GM19025 (cell line): ENCODE measurements at regions not wholly inside any gene's neighbourhood (a gene's known extent, or its start where the extent isn't known, plus 50 kb on each side); places are given as distances from the start of the nearest gene placed in this dataset.
"Not testable (repeated sequence)": the region's sequence is repeated elsewhere in the genome, so short reads cannot be mapped to it uniquely, and the experiment has no call there.

Source experiments
- ATAC-seq: cut with Tn5 transposase; IDR thresholded peaks from one replicate; pipeline ENCODE4 v1.9.1; 2021; ENCODE audit warnings: mild to moderate bottlenecking, low read depth, moderate library complexity; ENCODE audit not compliant: unreplicated experiment

DNA sequence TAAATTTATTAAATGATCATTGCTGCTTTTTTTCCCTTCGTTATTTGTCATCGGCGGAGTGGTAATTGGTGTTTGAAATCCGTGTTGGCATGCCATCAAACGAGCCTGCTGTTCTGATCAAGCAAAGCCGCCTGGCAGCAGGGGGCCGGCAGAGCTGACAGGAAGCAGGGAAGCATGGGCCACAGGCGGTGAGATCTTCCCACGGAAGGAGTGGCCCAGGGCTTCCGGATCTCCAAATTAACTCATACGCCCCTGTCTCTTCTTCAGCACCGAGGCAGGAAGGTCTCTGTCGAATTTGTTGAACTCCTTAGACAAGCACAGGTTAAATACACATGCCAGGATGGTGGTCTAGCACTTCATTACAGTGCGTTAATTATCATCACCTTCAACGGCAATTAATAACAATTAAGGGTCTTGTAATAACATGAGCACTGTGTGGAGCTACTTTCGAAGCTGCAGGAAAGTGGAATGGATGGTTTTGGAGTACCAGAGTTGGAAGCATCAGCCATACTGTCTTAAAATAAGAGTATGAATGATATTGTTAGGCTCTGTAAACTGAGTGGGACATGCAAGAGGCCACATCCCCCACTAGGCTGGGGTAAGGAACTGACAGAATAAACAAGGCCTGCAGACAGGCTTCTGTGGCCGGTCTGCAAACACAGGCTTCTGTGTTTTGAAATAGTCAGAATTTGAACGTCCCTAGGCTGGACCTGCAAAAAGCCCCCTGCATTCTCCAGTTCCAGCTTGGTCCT, 199.4 kb upstream of the DAB1 start:
- no peak for ATAC-seq

DNA sequence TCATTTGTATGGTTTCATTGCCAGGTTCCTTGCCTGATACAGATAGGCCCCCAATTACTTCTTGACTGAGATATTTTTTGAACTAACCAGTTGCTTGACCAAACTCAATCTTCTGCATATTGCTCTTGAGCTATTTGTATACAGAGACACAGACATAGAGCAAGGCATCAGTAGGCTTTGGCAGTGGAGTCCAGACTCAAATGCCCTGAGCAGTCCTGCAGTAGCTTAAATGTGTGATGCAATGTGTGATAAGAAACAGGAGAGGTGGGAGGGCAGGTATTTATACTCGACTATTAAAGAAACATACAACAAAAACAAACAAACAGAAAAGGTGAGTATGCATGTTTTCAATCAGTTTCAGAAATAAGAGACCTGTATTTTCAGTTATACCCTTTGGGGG, 197.9 kb upstream of the DAB1 start:
- ATAC-seq: no peak

DNA sequence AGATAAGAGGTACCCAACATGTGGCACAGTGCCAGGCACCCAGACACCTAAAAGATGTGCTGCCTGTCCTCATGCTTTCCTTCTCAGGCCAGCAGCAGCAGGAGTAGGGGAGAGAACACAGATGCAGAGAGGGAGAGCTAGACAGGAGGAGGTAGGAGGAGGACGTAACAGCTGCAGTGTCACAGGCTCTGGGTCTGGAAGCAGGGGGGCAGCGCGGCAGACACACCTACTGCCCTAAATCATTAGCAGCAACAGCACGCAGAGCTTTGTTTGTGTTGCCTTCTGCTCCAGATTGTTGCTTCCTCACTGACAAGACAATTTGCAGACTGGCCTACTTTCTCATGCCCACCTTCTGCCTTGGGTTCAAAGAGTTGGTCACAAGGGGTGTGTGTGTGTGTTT, 196.7 kb upstream of the DAB1 start:
- ATAC-seq: no peak

DNA sequence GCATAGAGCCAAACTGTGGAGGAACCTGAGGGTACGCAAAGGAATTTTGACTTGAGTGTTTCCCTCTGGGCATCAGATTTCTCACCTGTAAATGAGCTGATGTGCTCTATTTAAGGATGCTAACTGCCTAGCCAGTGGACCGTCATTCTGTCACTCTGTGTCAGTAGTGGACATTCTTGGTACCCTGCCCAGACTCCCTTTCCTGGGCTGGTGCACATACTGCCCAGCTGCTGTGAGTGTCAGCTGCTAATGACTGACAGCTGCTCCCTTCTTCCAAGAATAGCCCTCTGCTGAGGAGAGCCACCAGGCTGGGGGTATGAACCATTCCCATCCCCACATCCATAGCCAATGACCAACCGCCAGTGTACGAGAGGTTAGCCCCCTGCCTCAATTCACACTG, 193.1 kb upstream of the DAB1 start:
- no peak for ATAC-seq

GRCh38 chr1:57615956-57616355, 192.1 kb upstream of the DAB1 start:
- no peak for ATAC-seq

GRCh38 chr1:57612833-57613232, 189.0 kb upstream of the DAB1 start:
- ATAC-seq: no peak

DNA sequence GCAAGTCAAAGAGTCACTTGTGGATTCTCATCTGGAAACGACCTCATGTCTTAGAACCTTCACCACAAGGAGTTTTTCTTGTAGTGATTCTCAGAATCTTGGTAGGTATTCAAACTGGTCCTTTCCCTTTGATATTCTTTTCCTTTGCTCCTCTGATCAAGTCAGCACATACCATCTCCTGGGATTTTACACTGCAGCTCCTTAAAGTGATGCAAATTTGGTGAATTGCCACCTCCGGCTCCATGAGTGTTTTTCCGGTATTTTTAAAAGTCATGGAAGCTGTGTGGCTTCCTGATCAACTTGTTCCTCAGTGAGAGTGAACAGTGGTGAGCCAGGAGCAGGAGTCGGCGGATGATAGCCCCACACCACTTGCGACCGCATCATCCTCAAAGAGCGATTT, 182.1 kb upstream of the DAB1 start:
- no peak for ATAC-seq

GRCh38 chr1:57603696-57604095, 179.8 kb upstream of the DAB1 start:
- ATAC-seq: no peak

DNA sequence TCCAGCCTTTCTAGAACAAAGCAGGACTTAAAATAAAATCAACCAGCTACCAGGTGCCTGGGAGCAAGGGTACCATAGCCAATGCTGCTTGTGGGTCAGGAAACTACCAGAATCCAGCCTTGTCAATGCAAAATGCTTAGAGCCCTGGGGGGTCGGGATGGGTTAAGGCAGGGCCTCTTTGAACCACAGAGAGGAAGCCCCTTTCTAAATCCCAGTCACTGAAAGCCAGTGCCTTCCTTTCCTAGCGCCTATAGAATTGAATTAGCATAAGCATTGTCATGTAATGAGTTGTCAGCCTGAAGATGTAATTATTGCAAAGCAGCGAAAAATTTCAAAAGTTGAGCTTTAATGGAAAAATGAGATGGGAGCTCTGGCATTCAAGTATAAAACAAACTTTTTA, 176.6 kb upstream of the DAB1 start:
- ATAC-seq: no peak

DNA sequence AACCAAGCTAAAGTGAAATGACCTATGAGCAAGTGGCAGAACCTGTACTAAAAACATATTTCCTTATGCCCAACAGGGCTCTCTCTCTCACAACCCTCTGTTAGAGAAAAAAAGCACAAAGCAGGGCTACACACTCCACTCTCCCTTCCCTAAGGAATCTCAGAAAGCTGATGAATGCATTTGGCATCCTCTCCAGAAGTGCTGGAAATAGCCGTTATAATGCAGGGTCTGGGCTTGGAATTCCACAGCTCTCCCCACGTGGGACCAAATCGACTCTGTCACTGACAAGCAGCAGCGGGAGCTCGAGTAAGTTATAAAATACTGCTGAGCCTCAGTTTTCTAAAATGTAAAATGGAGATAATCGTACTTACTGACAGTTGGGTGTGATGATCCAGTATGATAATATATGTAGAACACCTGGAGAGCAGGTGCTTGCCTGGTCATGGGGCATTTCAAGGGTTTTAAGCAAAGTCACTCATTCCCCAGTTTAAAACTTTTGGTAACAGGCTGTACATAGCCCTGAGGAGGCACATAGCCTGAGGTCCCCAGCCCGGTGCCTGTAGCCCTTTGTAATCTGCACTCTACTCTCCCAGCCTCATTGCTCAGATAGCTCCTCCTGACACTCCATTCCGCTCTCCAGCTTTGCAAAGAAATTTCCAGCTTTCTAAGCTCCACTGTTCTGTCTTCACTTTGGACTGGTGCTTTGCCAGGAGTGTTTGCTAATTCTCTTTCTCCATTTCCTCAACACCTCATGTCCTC, 175.6 kb upstream of the DAB1 start:
- no peak for ATAC-seq

DNA sequence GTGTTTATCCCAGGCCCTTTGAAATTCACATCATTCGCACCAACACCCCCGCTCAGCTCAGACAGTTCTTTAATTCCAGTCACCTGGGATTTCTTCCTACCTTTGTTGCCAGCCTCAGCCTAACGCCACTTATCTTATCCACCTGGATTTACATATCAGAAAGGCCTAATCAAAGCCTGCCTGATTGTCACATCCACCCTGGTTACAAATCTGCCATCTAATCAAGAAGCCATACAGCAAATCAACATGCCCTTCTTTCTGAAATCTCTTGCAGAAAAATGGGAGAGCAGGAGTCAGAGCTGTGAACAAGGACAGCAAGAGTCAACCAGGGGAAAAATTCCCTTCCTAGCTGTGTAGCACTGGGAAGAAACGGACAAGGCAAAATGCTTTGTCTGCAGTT, 173.2 kb upstream of the DAB1 start:
- ATAC-seq: no peak

DNA sequence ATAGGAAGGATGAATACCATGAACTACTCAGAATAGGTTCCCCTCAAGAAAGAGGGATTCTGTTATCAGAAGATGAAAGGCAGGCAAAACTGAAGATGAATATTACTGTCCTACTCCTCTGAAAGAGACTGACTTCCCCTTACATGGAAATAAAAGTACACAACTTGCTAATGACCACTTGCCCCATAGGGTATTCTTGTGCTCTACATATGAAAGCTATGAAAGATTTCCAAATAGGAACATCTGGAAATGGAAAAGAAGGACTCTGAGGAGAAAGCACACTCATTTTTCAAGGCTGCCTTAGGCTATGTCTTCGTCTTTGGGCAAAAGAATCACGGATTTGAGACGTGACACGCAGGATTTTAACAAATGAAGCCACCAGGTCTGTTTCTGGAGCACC, 170.1 kb upstream of the DAB1 start:
- no peak for ATAC-seq

DNA sequence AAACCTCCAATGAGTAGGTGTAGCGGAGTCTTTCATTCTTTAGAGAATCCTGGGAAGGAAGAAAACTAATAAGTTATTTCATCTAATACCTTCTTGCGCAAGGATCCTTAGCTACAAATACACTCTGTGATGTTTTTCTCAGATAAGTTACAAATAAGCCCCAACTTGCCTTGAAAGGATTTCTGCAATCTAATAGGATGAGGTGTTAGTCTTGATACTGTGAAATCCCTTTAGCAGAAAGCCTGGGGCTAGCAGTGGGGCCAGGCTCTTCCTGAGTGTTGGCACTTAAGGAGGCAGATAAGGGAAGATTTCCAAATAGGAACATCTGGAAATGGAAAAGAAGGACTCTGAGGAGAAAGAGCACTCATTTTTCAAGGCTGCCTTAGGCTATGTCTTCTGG, 168.0 kb upstream of the DAB1 start:
- ATAC-seq: no peak

- no peak for ATAC-seq
These were observed 167.1 kb upstream of the DAB1 start for GRCh38 chr1:57590978-57591377.

- ATAC-seq: no peak
These were observed 163.0 kb upstream of the DAB1 start for GRCh38 chr1:57586842-57587241.

GRCh38 chr1:57578680-57579079, 154.8 kb upstream of the DAB1 start:
- ATAC-seq: no peak

DNA sequence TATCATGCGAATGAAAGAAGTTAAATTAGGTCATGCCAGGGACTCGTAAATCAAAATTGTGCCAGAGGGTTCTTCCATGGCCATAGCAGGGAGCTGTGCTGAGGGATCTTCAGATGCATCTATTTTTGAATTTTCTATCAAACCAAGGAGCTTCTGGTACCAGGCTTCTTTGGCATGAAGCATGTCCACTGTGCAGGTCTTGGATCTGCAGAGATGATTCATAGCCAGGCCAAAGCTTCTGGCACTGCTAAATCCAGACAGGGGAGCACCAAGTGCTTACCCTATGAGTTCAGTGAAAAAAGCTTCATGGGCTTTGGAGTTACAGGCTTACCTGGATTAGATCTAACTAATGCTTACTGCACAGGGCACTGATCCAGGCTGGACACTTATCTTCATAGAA, 154.2 kb upstream of the DAB1 start:
- ATAC-seq: no peak

DNA sequence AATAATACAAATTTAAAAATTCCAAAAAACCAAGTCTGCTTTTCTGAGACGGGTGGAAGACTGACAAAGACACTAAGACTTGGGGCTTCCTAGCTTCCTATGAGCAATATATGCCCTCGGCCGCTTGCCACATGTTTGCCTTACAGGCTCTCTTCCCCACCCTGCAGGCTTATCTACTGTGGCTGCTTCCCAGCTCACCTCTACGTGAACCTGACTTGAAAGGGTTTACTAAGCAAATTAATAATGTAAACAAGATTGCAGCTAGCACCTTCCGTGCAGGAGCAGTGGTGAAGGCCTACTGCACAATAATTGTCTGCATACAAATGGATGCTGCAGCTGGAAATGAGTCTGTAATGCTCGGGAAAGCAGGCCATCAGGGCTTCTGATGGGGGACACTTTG, 152.9 kb upstream of the DAB1 start:
- no peak for ATAC-seq

DNA sequence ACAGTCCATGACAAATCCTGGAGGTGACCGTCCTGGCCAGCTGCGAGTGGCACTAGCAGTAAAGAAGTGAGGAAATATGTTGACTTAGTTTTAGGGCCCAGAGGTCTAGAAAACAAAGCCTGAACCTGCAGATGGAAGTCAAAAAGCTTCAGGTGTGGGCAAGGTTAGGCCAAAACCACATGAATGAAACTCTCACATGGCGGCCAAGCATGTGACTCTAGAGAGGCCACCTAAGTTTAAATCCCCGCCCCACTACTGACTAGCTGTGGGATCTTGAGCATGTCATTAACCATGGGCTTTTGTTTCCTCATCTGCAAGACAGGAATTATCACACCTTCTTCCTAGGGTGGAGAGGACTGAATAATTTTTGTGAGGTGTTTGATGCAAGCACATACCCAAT, 148.2 kb upstream of the DAB1 start:
- no peak for ATAC-seq

- not testable (repeated sequence) for ATAC-seq
These were observed 134.2 kb upstream of the DAB1 start for GRCh38 chr1:57558066-57558465.

DNA sequence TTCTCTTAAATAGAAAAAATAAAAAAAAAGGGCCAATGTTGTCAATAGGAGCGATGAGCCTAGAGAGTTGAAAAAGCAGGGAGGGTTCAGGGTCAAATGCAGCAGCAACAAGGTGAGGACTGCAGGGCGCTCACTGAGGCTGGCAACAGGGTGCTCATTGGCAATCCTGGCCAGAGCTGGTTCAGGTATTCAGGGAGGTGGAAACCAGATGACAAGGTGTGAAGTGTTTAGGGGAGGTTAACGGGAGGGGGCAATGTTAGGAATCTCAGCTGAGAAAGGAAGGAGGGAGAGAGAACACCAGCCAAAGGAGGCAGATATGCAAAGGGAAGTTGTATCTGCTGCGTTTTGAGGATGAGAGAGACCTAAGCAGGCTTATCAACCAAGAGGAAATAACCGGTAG, 129.8 kb upstream of the DAB1 start:
- no peak for ATAC-seq

DNA sequence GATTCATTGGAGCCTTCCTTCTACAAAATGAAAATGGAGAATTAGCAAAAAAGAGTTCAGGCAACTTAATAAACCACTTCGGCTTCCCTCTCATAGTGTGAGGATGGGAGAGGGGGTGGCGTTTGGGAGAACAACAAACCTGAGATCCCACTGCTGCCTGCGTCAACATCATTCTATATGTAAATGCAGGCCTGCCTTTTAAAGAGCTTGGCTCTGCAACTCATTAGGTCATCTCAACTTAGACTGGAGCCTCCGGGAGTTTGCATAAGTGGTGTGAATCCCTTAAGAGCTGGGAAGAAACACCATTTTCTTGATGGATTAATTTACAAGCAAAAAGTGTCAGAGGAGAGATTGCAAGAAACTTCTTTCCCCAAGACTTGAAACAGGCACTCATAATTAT, 127.6 kb upstream of the DAB1 start:
- no peak for ATAC-seq
